HS-5 (cell line): ENCODE measurements at regions not wholly inside any gene's neighbourhood (a gene's known extent, or its start where the extent isn't known, plus 50 kb on each side); places are given as distances from the start of the nearest gene placed in this dataset.

Experiments
- DNase-seq: peaks from one replicate; pipeline ENCODE4 v3.0.0-alpha.2; 2012; ENCODE audit warnings: low read depth

GRCh38 chr1:81699234-81699633, 101.5 kb upstream of the ADGRL2 start:
- no peak for DNase-seq

GRCh38 chr1:81695741-81696140, 105.0 kb upstream of the ADGRL2 start:
- no peak for DNase-seq

GRCh38 chr1:81693316-81693715, 107.4 kb upstream of the ADGRL2 start:
- no peak for DNase-seq

- DNase-seq: no peak
Observed at GRCh38 chr1:81690676-81691453, 109.9 kb upstream of the ADGRL2 start.

GRCh38 chr1:81689531-81689941, 111.2 kb upstream of the ADGRL2 start:
- DNase-seq: no peak

- DNase-seq: no peak
Observed at GRCh38 chr1:81682490-81682889, 118.2 kb upstream of the ADGRL2 start.

- DNase-seq: no peak
Observed at GRCh38 chr1:81681601-81682266, 119.0 kb upstream of the ADGRL2 start.

GRCh38 chr1:81681114-81681513, 119.6 kb upstream of the ADGRL2 start:
- DNase-seq: no peak

GRCh38 chr1:81679942-81680341, 120.8 kb upstream of the ADGRL2 start:
- DNase-seq: no peak

- no peak for DNase-seq
Observed at GRCh38 chr1:81678779-81679178, 122.0 kb upstream of the ADGRL2 start.

GRCh38 chr1:81672766-81673165, 128.0 kb upstream of the ADGRL2 start:
- DNase-seq: no peak

GRCh38 chr1:81671038-81671437, 129.7 kb upstream of the ADGRL2 start:
- no peak for DNase-seq

- DNase-seq: peak; percentile 37
Observed at GRCh38 chr1:81670286-81670685, 130.4 kb upstream of the ADGRL2 start.

- DNase-seq: no peak
Observed at GRCh38 chr1:81666586-81666985, 134.1 kb upstream of the ADGRL2 start.

GRCh38 chr1:81664341-81664740, 136.4 kb upstream of the ADGRL2 start:
- no peak for DNase-seq

- DNase-seq: no peak
Observed at GRCh38 chr1:81662913-81663526, 137.7 kb upstream of the ADGRL2 start.

GRCh38 chr1:81660286-81660685, 140.4 kb upstream of the ADGRL2 start:
- no peak for DNase-seq

- no peak for DNase-seq
Observed at GRCh38 chr1:81654657-81655056, 146.1 kb upstream of the ADGRL2 start.

- DNase-seq: no peak
Observed at GRCh38 chr1:81654147-81654546, 146.6 kb upstream of the ADGRL2 start.

- no peak for DNase-seq
Observed at GRCh38 chr1:81650776-81651175, 150.0 kb upstream of the ADGRL2 start.

GRCh38 chr1:81635816-81636215, 164.9 kb upstream of the ADGRL2 start:
- no peak for DNase-seq

- DNase-seq: no peak
Observed at GRCh38 chr1:81634294-81634693, 166.4 kb upstream of the ADGRL2 start.

GRCh38 chr1:81619156-81619555, 181.6 kb upstream of the ADGRL2 start:
- DNase-seq: no peak
